ENCODE measurements at regions not wholly inside any gene's neighbourhood (a gene's known extent, or its start where the extent isn't known, plus 50 kb on each side); places are given as distances from the start of the nearest gene placed in this dataset.
"Not testable (repeated sequence)": the region's sequence is repeated elsewhere in the genome, so short reads cannot be mapped to it uniquely, and the experiment has no call there.

GRCh38 chr10:84706431-84706830 is 378.0 kb downstream of the CCSER2 start:
- Mint-ChIP-seq H3K27ac (no peak overlapping the region), H3K4me1 (no peaks in the 10 kb centered on the region), H3K36me3 (no peaks in the 10 kb centered on the region), H3K27me3 (no peaks in the 10 kb centered on the region), H3K4me3 (no peak overlapping the region), H3K9me3 (no peaks in the 10 kb centered on the region)
- no peak for ATAC-seq

GRCh38 chr10:84706875-84707274 is 378.5 kb downstream of the CCSER2 start:
- H3K27me3 Mint-ChIP-seq: no peaks in the 10 kb centered on the region
- H3K4me1 Mint-ChIP-seq: no peaks in the 10 kb centered on the region
- no peaks in the 10 kb centered on the region for H3K36me3 Mint-ChIP-seq
- no peak overlapping the region for H3K4me3 Mint-ChIP-seq
- H3K27ac Mint-ChIP-seq: no peak overlapping the region
- no peaks in the 10 kb centered on the region for H3K9me3 Mint-ChIP-seq
- ATAC-seq: no peak

GRCh38 chr10:84715911-84716310 is 387.5 kb downstream of the CCSER2 start:
- H3K4me1 Mint-ChIP-seq: no peaks in the 10 kb centered on the region
- no peak overlapping the region for H3K4me3 Mint-ChIP-seq
- H3K27ac Mint-ChIP-seq: no peak overlapping the region
- H3K9me3 Mint-ChIP-seq: peaks cover 4% of the 10 kb centered on the region
- no peaks in the 10 kb centered on the region for H3K27me3 Mint-ChIP-seq
- no peak for ATAC-seq
- H3K36me3 Mint-ChIP-seq: no peaks in the 10 kb centered on the region

- Mint-ChIP-seq H3K27ac (no peak overlapping the region), H3K9me3 (peaks cover 4% of the 10 kb centered on the region), H3K36me3 (no peaks in the 10 kb centered on the region), H3K4me3 (no peak overlapping the region), H3K4me1 (no peaks in the 10 kb centered on the region), H3K27me3 (no peaks in the 10 kb centered on the region)
- ATAC-seq: no peak
Observed at GRCh38 chr10:84718877-84719616, 390.7 kb downstream of the CCSER2 start.

- Mint-ChIP-seq H3K27ac (no peak overlapping the region), H3K27me3 (no peaks in the 10 kb centered on the region), H3K4me3 (no peak overlapping the region), H3K4me1 (no peaks in the 10 kb centered on the region), H3K36me3 (no peaks in the 10 kb centered on the region), H3K9me3 (peaks cover 4% of the 10 kb centered on the region)
- ATAC-seq: no peak
Observed at GRCh38 chr10:84719687-84720086, 391.3 kb downstream of the CCSER2 start.

- Mint-ChIP-seq H3K9me3 (peaks cover 3% of the 10 kb centered on the region), H3K27ac (no peak overlapping the region), H3K27me3 (no peaks in the 10 kb centered on the region), H3K4me1 (no peaks in the 10 kb centered on the region), H3K4me3 (no peak overlapping the region), H3K36me3 (no peaks in the 10 kb centered on the region)
- no peak for ATAC-seq
Observed at GRCh38 chr10:84727398-84727797, 399.0 kb downstream of the CCSER2 start.

- peaks cover 14% of the 10 kb centered on the region for H3K9me3 Mint-ChIP-seq
- not testable (repeated sequence) for H3K36me3 Mint-ChIP-seq, H3K27me3 Mint-ChIP-seq, H3K4me1 Mint-ChIP-seq, H3K27ac Mint-ChIP-seq, ATAC-seq, H3K4me3 Mint-ChIP-seq
Observed at GRCh38 chr10:84739126-84739525, 410.7 kb downstream of the CCSER2 start.

GRCh38 chr10:84739641-84740040 is 411.3 kb downstream of the CCSER2 start:
- peaks cover 14% of the 10 kb centered on the region for H3K9me3 Mint-ChIP-seq
- H3K4me1 Mint-ChIP-seq: no peaks in the 10 kb centered on the region
- no peaks in the 10 kb centered on the region for H3K27me3 Mint-ChIP-seq
- no peak overlapping the region for H3K4me3 Mint-ChIP-seq
- no peak for ATAC-seq
- no peak overlapping the region for H3K27ac Mint-ChIP-seq
- H3K36me3 Mint-ChIP-seq: no peaks in the 10 kb centered on the region

GRCh38 chr10:84743483-84743882 is 415.1 kb downstream of the CCSER2 start:
- H3K27ac Mint-ChIP-seq: no peak overlapping the region
- H3K4me1 Mint-ChIP-seq: no peaks in the 10 kb centered on the region
- H3K27me3 Mint-ChIP-seq: no peaks in the 10 kb centered on the region
- H3K9me3 Mint-ChIP-seq: peaks cover 14% of the 10 kb centered on the region
- no peak overlapping the region for H3K4me3 Mint-ChIP-seq
- H3K36me3 Mint-ChIP-seq: no peaks in the 10 kb centered on the region
- no peak for ATAC-seq

GRCh38 chr10:84755311-84755710 is 426.9 kb downstream of the CCSER2 start:
- Mint-ChIP-seq H3K36me3 (no peaks in the 10 kb centered on the region), H3K9me3 (no peaks in the 10 kb centered on the region), H3K27ac (no peak overlapping the region), H3K4me1 (no peaks in the 10 kb centered on the region), H3K27me3 (no peaks in the 10 kb centered on the region), H3K4me3 (no peak overlapping the region)
- ATAC-seq: no peak

- not testable (repeated sequence) for ATAC-seq, H3K9me3 Mint-ChIP-seq
Observed at GRCh38 chr10:84756653-84757052, 428.3 kb downstream of the CCSER2 start.

GRCh38 chr10:84761994-84762614 is 433.7 kb downstream of the CCSER2 start:
- not testable (repeated sequence) for ATAC-seq, H3K4me3 Mint-ChIP-seq, H3K9me3 Mint-ChIP-seq

More at GRCh38 chr10:84756653-84757052, 428.3 kb downstream of the CCSER2 start:
- not testable (repeated sequence) for H3K4me1 Mint-ChIP-seq, H3K36me3 Mint-ChIP-seq, H3K4me3 Mint-ChIP-seq, H3K27me3 Mint-ChIP-seq, H3K27ac Mint-ChIP-seq

GRCh38 chr10:84762754-84763394 is 434.5 kb downstream of the CCSER2 start:
- H3K4me1 Mint-ChIP-seq: no peaks in the 10 kb centered on the region
- no peak overlapping the region for H3K4me3 Mint-ChIP-seq

More at GRCh38 chr10:84761994-84762614, 433.7 kb downstream of the CCSER2 start:
- not testable (repeated sequence) for H3K27ac Mint-ChIP-seq, H3K27me3 Mint-ChIP-seq, H3K36me3 Mint-ChIP-seq, H3K4me1 Mint-ChIP-seq

GRCh38 chr10:84763965-84764364 is 435.6 kb downstream of the CCSER2 start:
- Mint-ChIP-seq H3K27me3 (no peaks in the 10 kb centered on the region), H3K27ac (no peak overlapping the region), H3K36me3 (no peaks in the 10 kb centered on the region), H3K4me1 (no peaks in the 10 kb centered on the region), H3K4me3 (no peak overlapping the region), H3K9me3 (peaks cover 8% of the 10 kb centered on the region)
- no peak for ATAC-seq

More at GRCh38 chr10:84762754-84763394, 434.5 kb downstream of the CCSER2 start:
- Mint-ChIP-seq H3K36me3 (no peaks in the 10 kb centered on the region), H3K27me3 (no peaks in the 10 kb centered on the region), H3K27ac (no peak overlapping the region), H3K9me3 (peaks cover 5% of the 10 kb centered on the region)
- no peak for ATAC-seq

- Mint-ChIP-seq H3K4me3 (no peak overlapping the region), H3K36me3 (no peaks in the 10 kb centered on the region), H3K4me1 (no peaks in the 10 kb centered on the region), H3K27ac (no peak overlapping the region), H3K27me3 (no peaks in the 10 kb centered on the region), H3K9me3 (peaks cover 8% of the 10 kb centered on the region)
- no peak for ATAC-seq
Observed at GRCh38 chr10:84765086-84765485, 436.7 kb downstream of the CCSER2 start.

GRCh38 chr10:84765656-84766055 is 437.3 kb downstream of the CCSER2 start:
- no peaks in the 10 kb centered on the region for H3K36me3 Mint-ChIP-seq
- no peaks in the 10 kb centered on the region for H3K4me1 Mint-ChIP-seq
- H3K27me3 Mint-ChIP-seq: no peaks in the 10 kb centered on the region
- H3K27ac Mint-ChIP-seq: no peak overlapping the region
- H3K4me3 Mint-ChIP-seq: no peak overlapping the region
- no peak for ATAC-seq
- H3K9me3 Mint-ChIP-seq: peaks cover 8% of the 10 kb centered on the region

All from stimulated activated memory B cell treated with anti-CD40 and anti-IgM and Interleukin-4, amounts not matched to agents 10 μg/mL and 1 μg/mL and 100 μg/mL, for 72 hours (primary cell).